GM18519 (cell line): ENCODE measurements at regions not wholly inside any gene's neighbourhood (a gene's known extent, or its start where the extent isn't known, plus 50 kb on each side); places are given as distances from the start of the nearest gene placed in this dataset.
A peak's percentile ranks its signal among the peaks of the same experiment; 100 is the strongest.

Source experiments
- ATAC-seq: cut with Tn5 transposase; IDR thresholded peaks from one replicate; pipeline ENCODE4 v1.9.1; 2021; ENCODE audit warnings: mild to moderate bottlenecking, moderate library complexity; ENCODE audit not compliant: unreplicated experiment, low FRiP score

- no peak for ATAC-seq
These were observed 166.8 kb downstream of the NR4A2 start for GRCh38 chr2:156165742-156166141.

- no peak for ATAC-seq
These were observed 168.3 kb downstream of the NR4A2 start for GRCh38 chr2:156164091-156164720.

GRCh38 chr2:156158808-156159207, 173.7 kb downstream of the NR4A2 start:
- no peak for ATAC-seq

GRCh38 chr2:156157670-156158069, 174.9 kb downstream of the NR4A2 start:
- peak; percentile 56 for ATAC-seq

GRCh38 chr2:156156580-156156979, 175.9 kb downstream of the NR4A2 start:
- ATAC-seq, result no peak

- no peak for ATAC-seq
These were observed 177.2 kb downstream of the NR4A2 start for GRCh38 chr2:156155319-156155718.

GRCh38 chr2:156151351-156151750, 181.2 kb downstream of the NR4A2 start:
- no peak for ATAC-seq

- ATAC-seq, result peak; percentile 99
These were observed 184.8 kb downstream of the NR4A2 start for GRCh38 chr2:156147594-156148330.

GRCh38 chr2:156145976-156146375, 186.5 kb downstream of the NR4A2 start:
- ATAC-seq, result no peak

- ATAC-seq, result no peak
These were observed 187.1 kb downstream of the NR4A2 start for GRCh38 chr2:156145469-156145868.

- ATAC-seq, result no peak
These were observed 196.0 kb downstream of the NR4A2 start for GRCh38 chr2:156136566-156136965.

GRCh38 chr2:156134887-156135286, 197.6 kb downstream of the NR4A2 start:
- no peak for ATAC-seq

- ATAC-seq, result no peak
These were observed 199.6 kb downstream of the NR4A2 start for GRCh38 chr2:156132941-156133340.

- no peak for ATAC-seq
These were observed 200.4 kb downstream of the NR4A2 start for GRCh38 chr2:156132130-156132529.

GRCh38 chr2:156129227-156129626, 203.3 kb downstream of the NR4A2 start:
- no peak for ATAC-seq

- no peak for ATAC-seq
These were observed 207.5 kb downstream of the NR4A2 start for GRCh38 chr2:156125018-156125417.

- no peak for ATAC-seq
These were observed 208.1 kb downstream of the NR4A2 start for GRCh38 chr2:156124458-156124857.

GRCh38 chr2:156118753-156119416, 213.6 kb downstream of the NR4A2 start:
- no peak for ATAC-seq

- ATAC-seq, result no peak
These were observed 216.4 kb downstream of the NR4A2 start for GRCh38 chr2:156116113-156116512.

GRCh38 chr2:156115338-156115737, 217.2 kb downstream of the NR4A2 start:
- ATAC-seq, result no peak

GRCh38 chr2:156112323-156112722, 220.2 kb downstream of the NR4A2 start:
- ATAC-seq, result no peak

GRCh38 chr2:156110890-156111289, 221.6 kb downstream of the NR4A2 start:
- ATAC-seq, result peak; percentile 100
